Left ventricle myocardium inferior (tissue), 1 donor: ENCODE measurements at regions not wholly inside any gene's neighbourhood (a gene's known extent, or its start where the extent isn't known, plus 50 kb on each side); places are given as distances from the start of the nearest gene placed in this dataset.

ENCODE experiments used
- DNase-seq: peaks from one replicate; pipeline ENCODE4 v3.0.0-alpha.2; 2020
- H3K27ac ChIP-seq: fragments of 200-600 bp; replicated peaks from 2 replicates; pipeline ENCODE4 v1.8.0; 2021
- H3K27me3 ChIP-seq: fragments of 200-600 bp; 2 replicates; pipeline ENCODE4 v1.8.0; 2021; ENCODE audit warnings: low read depth
- H3K36me3 ChIP-seq: fragments of 200-600 bp; 2 replicates; pipeline ENCODE4 v1.8.0; 2021
- H3K4me1 ChIP-seq: fragments of 200-600 bp; 2 replicates; pipeline ENCODE4 v1.8.0; 2021
- H3K4me3 ChIP-seq: fragments of 200-600 bp; 2 replicates; pipeline ENCODE4 v1.8.0; 2021; ENCODE audit warnings: mild to moderate bottlenecking, moderate library complexity
- H3K9me3 ChIP-seq: fragments of 200-600 bp; replicated peaks from 2 replicates; pipeline ENCODE4 v1.8.0; 2021
- CTCF ChIP-seq: fragments of 200-600 bp; IDR thresholded peaks from 2 replicates; pipeline ENCODE4 v1.8.0; 2021; ENCODE audit warnings: antibody characterized with exemption, mild to moderate bottlenecking, borderline replicate concordance
- intact Hi-C: fragments of 100-400 bp; cut with micrococcal nuclease; formaldehyde crosslinking; loops from one replicate; pipeline ENCODE4 v1.11.0; 2022
- donor health status: DM: no; HTN: yes; CAD: no; lungs with severe emphysema.

GRCh38 chr11:45583981-45584566 is 81.3 kb downstream of the CHST1 start:
- intact Hi-C loops: no loop called here
- no peak for TF ChIP-seq CTCF
- no peak for DNase-seq
- no peaks in the 10 kb centered on the region for H3K9me3 ChIP-seq
- no peak overlapping the region for H3K4me3 ChIP-seq
- H3K4me1 ChIP-seq: no peaks in the 10 kb centered on the region
- no peak overlapping the region for H3K27ac ChIP-seq
- H3K36me3 ChIP-seq: no peaks in the 10 kb centered on the region
- peaks cover 73% of the 10 kb centered on the region for H3K27me3 ChIP-seq

DNA sequence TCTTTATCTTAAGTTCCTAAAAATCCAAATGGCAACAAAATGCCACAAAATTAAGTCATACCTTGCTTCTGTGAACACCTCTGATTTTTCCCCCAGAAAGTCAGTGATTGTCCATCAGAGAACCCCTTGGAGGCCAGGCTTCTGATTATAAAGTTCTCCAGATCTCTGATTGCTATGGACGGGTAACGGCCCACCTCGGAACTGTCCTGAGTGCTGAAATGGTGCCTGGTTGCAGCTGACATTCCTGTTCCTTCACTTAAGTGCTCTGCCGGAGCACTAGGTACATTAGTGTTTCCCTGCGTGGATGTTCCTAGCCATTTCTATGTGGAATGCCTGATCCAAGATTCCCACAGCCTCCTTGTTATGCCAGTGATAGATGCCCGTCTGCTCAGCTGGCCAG is 85.0 kb downstream of the CHST1 start:
- DNase-seq: no peak
- H3K27me3 ChIP-seq: peaks cover 98% of the 10 kb centered on the region
- intact Hi-C loops: no loop called here
- H3K27ac ChIP-seq: no peak overlapping the region
- H3K36me3 ChIP-seq: no peaks in the 10 kb centered on the region
- no peak for TF ChIP-seq CTCF
- H3K4me3 ChIP-seq: no peak overlapping the region
- H3K9me3 ChIP-seq: no peaks in the 10 kb centered on the region
- H3K4me1 ChIP-seq: no peaks in the 10 kb centered on the region

DNA sequence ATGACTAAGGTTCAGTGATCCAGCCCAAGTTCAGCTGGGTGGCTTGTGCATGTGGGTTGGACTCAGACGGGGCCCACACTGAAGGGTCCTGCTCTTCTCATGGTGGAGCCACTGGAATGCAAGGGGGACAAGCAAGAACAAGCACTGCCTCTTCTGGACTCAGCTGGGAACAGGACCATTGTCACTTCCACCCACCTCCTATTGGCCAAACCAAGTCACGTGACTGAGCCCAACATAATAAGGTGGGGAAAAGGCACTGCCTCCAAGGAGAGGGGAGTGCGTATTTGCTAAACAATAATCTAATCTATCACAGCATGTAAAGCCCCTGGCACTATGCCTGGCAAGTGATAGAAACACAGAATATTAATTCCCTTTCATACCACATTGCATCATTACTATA is 87.1 kb downstream of the CHST1 start:
- no peak for TF ChIP-seq CTCF
- peaks cover 98% of the 10 kb centered on the region for H3K27me3 ChIP-seq
- intact Hi-C loops: no loop called here
- no peak overlapping the region for H3K27ac ChIP-seq
- no peaks in the 10 kb centered on the region for H3K4me1 ChIP-seq
- DNase-seq: no peak
- H3K9me3 ChIP-seq: no peaks in the 10 kb centered on the region
- no peak overlapping the region for H3K4me3 ChIP-seq
- H3K36me3 ChIP-seq: no peaks in the 10 kb centered on the region

DNA sequence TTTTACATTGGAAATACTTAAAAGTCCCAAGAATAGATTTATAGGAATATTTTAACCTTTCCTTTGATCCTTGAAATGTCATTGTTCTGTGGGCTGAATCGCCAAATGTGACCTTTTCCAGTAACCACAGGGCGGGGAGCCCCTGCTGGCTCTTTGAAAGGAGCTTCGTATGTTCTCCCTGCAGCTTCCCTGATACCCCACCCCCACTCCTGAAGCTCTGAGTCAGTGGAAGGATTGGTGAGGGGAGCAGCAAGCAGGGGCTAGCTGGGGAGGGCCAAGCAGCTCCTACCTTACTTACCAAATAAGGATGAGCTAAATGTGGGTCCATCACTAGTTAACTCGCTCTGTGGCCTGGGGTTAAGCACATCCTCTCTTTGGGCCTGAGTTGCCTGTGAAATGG is 87.7 kb downstream of the CHST1 start:
- intact Hi-C loops: no loop called here
- Histone ChIP-seq H3K4me1 (no peaks in the 10 kb centered on the region), H3K4me3 (no peak overlapping the region), H3K36me3 (no peaks in the 10 kb centered on the region), H3K27ac (no peak overlapping the region), H3K27me3 (peaks cover 98% of the 10 kb centered on the region), H3K9me3 (no peaks in the 10 kb centered on the region)
- no peak for TF ChIP-seq CTCF
- DNase-seq: no peak

DNA sequence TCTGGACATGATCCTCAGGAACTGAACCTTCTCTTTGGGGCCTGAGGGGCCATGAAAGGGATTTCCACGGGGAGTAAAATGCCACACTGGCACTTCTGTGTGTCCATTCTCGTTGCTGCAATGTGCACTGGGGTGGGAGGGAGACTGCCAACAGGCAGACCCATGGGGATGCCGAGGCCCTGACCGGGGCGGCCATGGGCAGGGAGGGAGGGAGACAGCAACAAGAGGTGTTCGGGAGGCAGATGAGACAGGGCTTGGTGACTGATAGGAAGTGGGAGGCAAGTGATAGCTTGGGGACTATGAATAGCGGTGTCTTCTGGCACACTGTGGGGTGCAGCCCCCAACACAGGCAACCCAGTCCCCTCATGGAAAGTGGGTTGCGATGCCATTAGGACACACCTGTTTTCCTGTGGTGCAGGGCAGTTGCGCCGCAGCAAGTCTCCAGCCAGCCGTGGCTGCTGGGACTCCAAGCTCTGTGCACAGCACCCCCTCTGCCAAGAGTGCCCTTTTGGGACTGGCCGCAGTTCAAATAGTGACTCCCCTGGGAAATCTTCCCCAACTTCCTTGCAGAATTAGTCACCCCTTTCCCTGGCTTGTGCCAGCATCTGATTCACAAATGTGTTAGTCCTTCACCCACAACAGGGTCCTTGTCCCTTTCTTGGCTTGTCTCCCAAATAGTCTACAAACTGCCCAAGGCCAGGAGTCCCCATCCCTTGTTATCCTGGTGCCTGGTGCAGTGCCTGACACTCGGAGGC is 88.8 kb downstream of the CHST1 start:
- no peak for TF ChIP-seq CTCF
- Histone ChIP-seq H3K4me1 (no peaks in the 10 kb centered on the region), H3K36me3 (no peaks in the 10 kb centered on the region), H3K9me3 (no peaks in the 10 kb centered on the region), H3K27me3 (peaks cover 98% of the 10 kb centered on the region), H3K27ac (no peak overlapping the region), H3K4me3 (no peak overlapping the region)
- intact Hi-C loops: no loop called here
- DNase-seq: no peak
